Glutamatergic neuron (in vitro differentiated cells): ENCODE measurements at regions not wholly inside any gene's neighbourhood (a gene's known extent, or its start where the extent isn't known, plus 50 kb on each side); places are given as distances from the start of the nearest gene placed in this dataset.

Experiments
- DNase-seq: peaks from one replicate; pipeline ENCODE4 v3.0.0; 2022
- H3K27ac Mint-ChIP-seq: one replicate; pipeline ENCODE4 v1.8.0; 2020; ENCODE audit warnings: mild to moderate bottlenecking, mixed read lengths, inconsistent platforms; ENCODE audit not compliant: unreplicated experiment
- H3K27me3 Mint-ChIP-seq: one replicate; pipeline ENCODE4 v1.8.0; 2020; ENCODE audit warnings: mild to moderate bottlenecking, moderate library complexity, mixed read lengths, inconsistent platforms; ENCODE audit not compliant: unreplicated experiment
- H3K36me3 Mint-ChIP-seq: one replicate; pipeline ENCODE4 v1.8.0; 2020; ENCODE audit warnings: mild to moderate bottlenecking, mixed read lengths, inconsistent platforms; ENCODE audit not compliant: unreplicated experiment
- H3K4me1 Mint-ChIP-seq: one replicate; pipeline ENCODE4 v1.8.0; 2020; ENCODE audit warnings: mild to moderate bottlenecking, low read depth, mixed read lengths, inconsistent platforms; ENCODE audit not compliant: unreplicated experiment
- H3K4me3 Mint-ChIP-seq: one replicate; pipeline ENCODE4 v1.8.0; 2020; ENCODE audit warnings: mild to moderate bottlenecking, mixed read lengths, inconsistent platforms; ENCODE audit not compliant: unreplicated experiment
- H3K9me3 Mint-ChIP-seq: one replicate; pipeline ENCODE4 v1.8.0; 2020; ENCODE audit warnings: mild to moderate bottlenecking, moderate library complexity, mixed read lengths, inconsistent platforms; ENCODE audit not compliant: unreplicated experiment
- TF ChIP-seq, protein P1 (sequence below): fragments of 200-600 bp; sonication (generic); IDR thresholded peaks from one replicate; pipeline ENCODE4 v1.5.0; 2021; ENCODE audit not compliant: partially characterized antibody, unreplicated experiment

DNA sequence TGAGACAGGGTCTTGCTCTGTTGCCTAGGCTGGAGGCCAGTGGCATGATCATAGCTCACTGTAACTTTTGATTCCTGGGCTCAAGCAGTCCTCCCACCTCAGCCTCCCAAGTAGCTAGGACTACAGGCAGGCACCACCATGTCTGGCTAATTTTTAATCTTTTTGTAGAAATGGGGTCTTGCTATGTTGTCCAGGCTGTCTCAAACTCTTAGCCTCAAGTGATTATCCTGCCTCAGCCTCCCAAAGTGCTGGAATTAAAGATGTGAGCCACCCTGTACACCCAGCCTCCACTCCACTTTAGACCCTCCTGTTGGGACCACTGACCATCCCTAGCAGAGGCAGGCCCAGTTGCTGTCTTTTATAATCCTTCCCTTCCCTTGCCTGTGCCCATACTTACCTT lies 63.3 kb upstream of the OSBPL8 start:
- Mint-ChIP-seq H3K4me1 (peaks cover 1% of the 10 kb centered on the region), H3K9me3 (no peaks in the 10 kb centered on the region), H3K27ac (no peak overlapping the region), H3K4me3 (no peak overlapping the region), H3K36me3 (no peaks in the 10 kb centered on the region), H3K27me3 (no peaks in the 10 kb centered on the region)
- DNase-seq: no peak
- TF ChIP-seq, protein P1, sequence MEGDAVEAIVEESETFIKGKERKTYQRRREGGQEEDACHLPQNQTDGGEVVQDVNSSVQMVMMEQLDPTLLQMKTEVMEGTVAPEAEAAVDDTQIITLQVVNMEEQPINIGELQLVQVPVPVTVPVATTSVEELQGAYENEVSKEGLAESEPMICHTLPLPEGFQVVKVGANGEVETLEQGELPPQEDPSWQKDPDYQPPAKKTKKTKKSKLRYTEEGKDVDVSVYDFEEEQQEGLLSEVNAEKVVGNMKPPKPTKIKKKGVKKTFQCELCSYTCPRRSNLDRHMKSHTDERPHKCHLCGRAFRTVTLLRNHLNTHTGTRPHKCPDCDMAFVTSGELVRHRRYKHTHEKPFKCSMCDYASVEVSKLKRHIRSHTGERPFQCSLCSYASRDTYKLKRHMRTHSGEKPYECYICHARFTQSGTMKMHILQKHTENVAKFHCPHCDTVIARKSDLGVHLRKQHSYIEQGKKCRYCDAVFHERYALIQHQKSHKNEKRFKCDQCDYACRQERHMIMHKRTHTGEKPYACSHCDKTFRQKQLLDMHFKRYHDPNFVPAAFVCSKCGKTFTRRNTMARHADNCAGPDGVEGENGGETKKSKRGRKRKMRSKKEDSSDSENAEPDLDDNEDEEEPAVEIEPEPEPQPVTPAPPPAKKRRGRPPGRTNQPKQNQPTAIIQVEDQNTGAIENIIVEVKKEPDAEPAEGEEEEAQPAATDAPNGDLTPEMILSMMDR: no peak

DNA sequence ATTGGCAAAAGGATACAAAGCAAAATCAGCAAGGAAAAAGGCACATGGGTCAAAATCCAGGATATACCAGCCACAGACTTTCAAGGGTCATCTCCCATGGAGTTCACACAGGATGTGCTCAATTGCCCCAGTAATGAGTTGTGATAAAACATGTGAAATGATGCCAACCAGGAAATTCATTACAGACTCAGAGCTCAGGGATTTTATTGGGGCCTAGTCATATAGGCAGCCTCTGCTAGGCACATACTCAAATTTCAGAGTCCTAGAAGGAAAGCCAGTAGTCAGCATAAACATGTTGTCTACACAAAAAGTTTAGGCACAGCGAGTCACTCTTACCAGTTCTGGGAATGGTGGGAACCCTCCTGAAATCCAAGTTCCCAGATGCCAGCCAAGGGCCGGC lies 64.4 kb upstream of the OSBPL8 start:
- no peak overlapping the region for H3K4me3 Mint-ChIP-seq
- H3K4me1 Mint-ChIP-seq: peaks cover under 1% of the 10 kb centered on the region
- no peaks in the 10 kb centered on the region for H3K36me3 Mint-ChIP-seq
- no peak overlapping the region for H3K27ac Mint-ChIP-seq
- H3K27me3 Mint-ChIP-seq: no peaks in the 10 kb centered on the region
- no peak for DNase-seq
- H3K9me3 Mint-ChIP-seq: no peaks in the 10 kb centered on the region
- TF ChIP-seq, protein P1: no peak

GRCh38 chr12:76627346-76628135 lies 68.0 kb upstream of the OSBPL8 start:
- no peak overlapping the region for H3K27ac Mint-ChIP-seq
- TF ChIP-seq, protein P1: no peak
- H3K9me3 Mint-ChIP-seq: no peaks in the 10 kb centered on the region
- H3K4me1 Mint-ChIP-seq: no peaks in the 10 kb centered on the region
- no peak for DNase-seq
- no peaks in the 10 kb centered on the region for H3K36me3 Mint-ChIP-seq
- no peak overlapping the region for H3K4me3 Mint-ChIP-seq
- H3K27me3 Mint-ChIP-seq: no peaks in the 10 kb centered on the region

DNA sequence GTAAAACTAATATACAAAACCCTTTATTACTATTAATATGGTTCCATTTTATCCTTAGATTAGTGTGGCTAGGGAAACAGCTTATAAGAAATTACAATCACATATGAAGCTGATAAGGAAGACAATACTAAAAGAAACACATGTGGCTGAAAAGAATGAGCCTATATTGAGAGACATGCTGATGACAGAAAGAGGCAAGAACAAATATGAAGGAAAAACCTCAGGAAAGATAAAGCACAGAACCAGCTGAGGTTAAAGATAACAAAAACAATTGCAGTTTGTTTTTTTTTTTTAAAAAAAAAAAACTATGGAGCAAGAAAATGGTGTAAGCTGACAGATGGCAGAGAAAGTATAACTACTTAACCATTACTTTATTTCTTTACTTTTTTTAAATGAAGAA lies 69.2 kb upstream of the OSBPL8 start:
- H3K36me3 Mint-ChIP-seq: no peaks in the 10 kb centered on the region
- H3K27ac Mint-ChIP-seq: no peak overlapping the region
- no peaks in the 10 kb centered on the region for H3K9me3 Mint-ChIP-seq
- H3K4me3 Mint-ChIP-seq: no peak overlapping the region
- H3K4me1 Mint-ChIP-seq: peaks cover 3% of the 10 kb centered on the region
- no peaks in the 10 kb centered on the region for H3K27me3 Mint-ChIP-seq
- TF ChIP-seq, protein P1: no peak
- no peak for DNase-seq

DNA sequence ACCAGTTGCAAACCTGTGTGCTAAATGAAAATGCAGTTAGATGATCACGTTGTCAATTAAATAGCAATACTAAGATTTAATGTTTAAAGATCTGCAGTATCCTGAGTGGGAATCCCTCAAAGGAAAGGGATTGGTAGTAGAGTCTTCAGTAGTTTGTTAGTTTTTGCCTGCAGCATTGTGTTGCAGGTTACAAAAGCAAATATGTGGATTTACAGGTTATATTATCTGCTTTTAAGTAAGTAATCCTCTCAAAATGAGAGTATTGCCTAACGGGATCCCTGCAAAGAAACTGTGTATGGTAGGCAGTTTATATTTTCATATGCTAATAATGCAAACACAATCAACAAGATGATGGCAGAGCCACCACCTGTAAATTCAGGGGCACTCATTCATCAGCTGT lies 72.2 kb upstream of the OSBPL8 start:
- no peaks in the 10 kb centered on the region for H3K36me3 Mint-ChIP-seq
- H3K4me1 Mint-ChIP-seq: peaks cover 13% of the 10 kb centered on the region
- no peak overlapping the region for H3K27ac Mint-ChIP-seq

More for the DNA sequence above, 72.2 kb upstream of the OSBPL8 start:
- no peak for DNase-seq
- TF ChIP-seq, protein P1: no peak
- H3K27me3 Mint-ChIP-seq: no peaks in the 10 kb centered on the region
- H3K9me3 Mint-ChIP-seq: no peaks in the 10 kb centered on the region
- H3K4me3 Mint-ChIP-seq: no peak overlapping the region
